Adrenal gland (tissue), 5 donors: ENCODE measurements at regions not wholly inside any gene's neighbourhood (a gene's known extent, or its start where the extent isn't known, plus 50 kb on each side); places are given as distances from the start of the nearest gene placed in this dataset.

Source experiments
- CTCF ChIP-seq, 6 experiments: fragments of 450-650 bp in 4 of 6; fragments of 200-600 bp in 2 of 6; sonication (generic) in 1 of 6; IDR thresholded peaks; 1 replicate in 5 of 6; 2 replicates in 1 of 6; pipeline versions ENCODE4 v1.5.1 to v1.8.0; 2016 to 2021; ENCODE audit warnings: antibody characterized with exemption in 6 of 6, mild to moderate bottlenecking in 2 of 6, moderate library complexity in 1 of 6
- POLR2A ChIP-seq, 2 donors: fragments of 450-650 bp; IDR thresholded peaks; one replicate each; pipeline ENCODE4 v1.6.1; 2017; ENCODE audit warnings: antibody characterized with exemption in 2 of 2, mild to moderate bottlenecking in 2 of 2, moderate library complexity in 1 of 2
- donor health status: DM: no; HTN: no; CAD: no.

- TF ChIP-seq CTCF (IDR thresholded peaks at IDR 0.05) (no peak), POLR2A (IDR thresholded peaks at IDR 0.05) (no peak)
Measured at GRCh38 chr9:106560540-106560939, 302.4 kb upstream of the ZNF462 start.
